Upper lobe of left lung (tissue), 6 donors: ENCODE measurements at regions not wholly inside any gene's neighbourhood (a gene's known extent, or its start where the extent isn't known, plus 50 kb on each side); places are given as distances from the start of the nearest gene placed in this dataset.

Source experiments
- ATAC-seq, 2 donors: fragments of 200-7000 bp; cut with Tn5 transposase; one replicate each; pipeline ENCODE4 v1.9.1; 2022; ENCODE audit warnings: mild to moderate bottlenecking in 2 of 2, moderate library complexity in 2 of 2; ENCODE audit not compliant: low FRiP score in 2 of 2
- DNase-seq, 2 donors: peaks; one replicate each; pipeline ENCODE4 v3.0.0-alpha.2; 2019 to 2020
- H3K27ac ChIP-seq, 4 donors: fragments of 200-600 bp; sonication (generic); one replicate each; pipeline ENCODE4 v1.5.1; 2016 to 2019
- H3K27me3 ChIP-seq, 4 donors: fragments of 200-600 bp; sonication (generic); one replicate each; pipeline ENCODE4 v1.5.1; 2017 to 2019
- H3K36me3 ChIP-seq, 4 donors: fragments of 200-600 bp; sonication (generic); one replicate each; pipeline ENCODE4 v1.5.1; 2016 to 2019
- H3K4me1 ChIP-seq, 4 donors: fragments of 200-600 bp; sonication (generic); one replicate each; pipeline ENCODE4 v1.5.1; 2018 to 2019
- H3K4me3 ChIP-seq, 4 donors: fragments of 200-600 bp; sonication (generic); one replicate each; pipeline ENCODE4 v1.5.1; 2017 to 2019; ENCODE audit warnings: mild to moderate bottlenecking in 2 of 4, moderate library complexity in 1 of 4
- H3K9me3 ChIP-seq, 4 donors: fragments of 200-600 bp; sonication (generic); one replicate each; pipeline ENCODE4 v1.5.1; 2018 to 2019
- EP300 ChIP-seq, 4 donors: sonication (generic); formaldehyde crosslinking; IDR thresholded peaks; one replicate each; pipeline ENCODE4 v1.5.1; 2017; ENCODE audit warnings: antibody characterized with exemption in 4 of 4, control low read depth in 2 of 4
- POLR2A ChIP-seq, 4 donors: fragments of 450-650 bp; IDR thresholded peaks; one replicate each; pipeline ENCODE4 v1.5.1; 2016 to 2017; ENCODE audit warnings: antibody characterized with exemption in 4 of 4, mild to moderate bottlenecking in 2 of 4
- POLR2AphosphoS5 ChIP-seq, 2 donors: sonication (generic); formaldehyde crosslinking; IDR thresholded peaks; one replicate each; pipeline ENCODE4 v1.5.1; 2017; ENCODE audit warnings: antibody characterized with exemption in 2 of 2
- WGBS, 2 donors: methylation state at CpG; one replicate each; pipeline ENCODE4 v1.1.5; 2017 to 2018; 5-methylcytosine and 5-hydroxymethylcytosine counted together
- TF ChIP-seq, protein P1 (sequence below), 6 experiments: fragments of 450-650 bp in 4 of 6; fragments of 200-600 bp in 2 of 6; sonication (generic) in 2 of 6; IDR thresholded peaks; one replicate each; pipeline ENCODE4 v1.5.1; 2016 to 2019; ENCODE audit warnings: antibody characterized with exemption in 6 of 6
- donor health status: DM: no; HTN: no; CAD: no; lungs with moderate emphysema.
- donor health status: DM: no; HTN: yes; CAD: no; lungs with severe emphysema.

- no peak overlapping the region for H3K27ac ChIP-seq
- no peaks in the 10 kb centered on the region for H3K9me3 ChIP-seq
- ATAC-seq (no peak), DNase-seq (no peak)
- no peaks in the 10 kb centered on the region for H3K4me1 ChIP-seq
- 64 to 77% methylated on average over 3 of the region's 3 CpGs for WGBS, 2 donors
- H3K36me3 ChIP-seq = no peaks in the 10 kb centered on the region
- H3K27me3 ChIP-seq = no peaks in the 10 kb centered on the region
- H3K4me3 ChIP-seq = no peak overlapping the region
- no peak for TF ChIP-seq EP300 (IDR thresholded peaks at IDR 0.05)
- no peak for TF ChIP-seq POLR2A (IDR thresholded peaks at IDR 0.05)
- TF ChIP-seq, protein P1, sequence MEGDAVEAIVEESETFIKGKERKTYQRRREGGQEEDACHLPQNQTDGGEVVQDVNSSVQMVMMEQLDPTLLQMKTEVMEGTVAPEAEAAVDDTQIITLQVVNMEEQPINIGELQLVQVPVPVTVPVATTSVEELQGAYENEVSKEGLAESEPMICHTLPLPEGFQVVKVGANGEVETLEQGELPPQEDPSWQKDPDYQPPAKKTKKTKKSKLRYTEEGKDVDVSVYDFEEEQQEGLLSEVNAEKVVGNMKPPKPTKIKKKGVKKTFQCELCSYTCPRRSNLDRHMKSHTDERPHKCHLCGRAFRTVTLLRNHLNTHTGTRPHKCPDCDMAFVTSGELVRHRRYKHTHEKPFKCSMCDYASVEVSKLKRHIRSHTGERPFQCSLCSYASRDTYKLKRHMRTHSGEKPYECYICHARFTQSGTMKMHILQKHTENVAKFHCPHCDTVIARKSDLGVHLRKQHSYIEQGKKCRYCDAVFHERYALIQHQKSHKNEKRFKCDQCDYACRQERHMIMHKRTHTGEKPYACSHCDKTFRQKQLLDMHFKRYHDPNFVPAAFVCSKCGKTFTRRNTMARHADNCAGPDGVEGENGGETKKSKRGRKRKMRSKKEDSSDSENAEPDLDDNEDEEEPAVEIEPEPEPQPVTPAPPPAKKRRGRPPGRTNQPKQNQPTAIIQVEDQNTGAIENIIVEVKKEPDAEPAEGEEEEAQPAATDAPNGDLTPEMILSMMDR (IDR thresholded peaks at IDR 0.05) = no peak
- no peak for TF ChIP-seq POLR2AphosphoS5 (IDR thresholded peaks at IDR 0.05)
These were observed 219.4 kb upstream of the CCDC150 start for GRCh38 chr2:196420143-196420542.

- Histone ChIP-seq H3K36me3 (no peaks in the 10 kb centered on the region), H3K27ac (no peak overlapping the region), H3K4me1 (no peaks in the 10 kb centered on the region), H3K9me3 (no peaks in the 10 kb centered on the region), H3K4me3 (no peak overlapping the region), H3K27me3 (no peaks in the 10 kb centered on the region)
- no peak for ATAC-seq
- TF ChIP-seq POLR2A (IDR thresholded peaks at IDR 0.05) (no peak), POLR2AphosphoS5 (IDR thresholded peaks at IDR 0.05) (no peak), EP300 (IDR thresholded peaks at IDR 0.05) (no peak)
- TF ChIP-seq, protein P1 (IDR thresholded peaks at IDR 0.05) = no peak
- 92 to 94% methylated on average over 3 of the region's 3 CpGs for WGBS, 2 donors
- DNase-seq = no peak
These were observed 217.6 kb upstream of the CCDC150 start for GRCh38 chr2:196421880-196422279.

GRCh38 chr2:196422361-196422760, 217.2 kb upstream of the CCDC150 start:
- H3K27ac ChIP-seq = no peak overlapping the region
- H3K36me3 ChIP-seq = no peaks in the 10 kb centered on the region
- no peaks in the 10 kb centered on the region for H3K27me3 ChIP-seq
- TF ChIP-seq, protein P1 (IDR thresholded peaks at IDR 0.05) = no peak
- TF ChIP-seq POLR2A (IDR thresholded peaks at IDR 0.05) (no peak), POLR2AphosphoS5 (IDR thresholded peaks at IDR 0.05) (no peak), EP300 (IDR thresholded peaks at IDR 0.05) (no peak)
- WGBS, 2 donors = 84 to 88% methylated on average over 2 of the region's 2 CpGs
- H3K4me3 ChIP-seq = no peak overlapping the region
- ATAC-seq (no peak), DNase-seq (no peak)
- H3K4me1 ChIP-seq = peaks cover 0 to under 1% (median 0%) of the 10 kb centered on the region in 4 donors
- no peaks in the 10 kb centered on the region for H3K9me3 ChIP-seq

GRCh38 chr2:196426122-196426521, 213.4 kb upstream of the CCDC150 start:
- no peaks in the 10 kb centered on the region for H3K27me3 ChIP-seq
- DNase-seq = no peak
- ATAC-seq = no peak

More at GRCh38 chr2:196426122-196426521, 213.4 kb upstream of the CCDC150 start:
- H3K4me1 ChIP-seq = peaks cover 0 to 9% (median 0%) of the 10 kb centered on the region in 4 donors
- TF ChIP-seq EP300 (IDR thresholded peaks at IDR 0.05) (no peak), POLR2A (IDR thresholded peaks at IDR 0.05) (no peak), POLR2AphosphoS5 (IDR thresholded peaks at IDR 0.05) (no peak)
- TF ChIP-seq, protein P1 (IDR thresholded peaks at IDR 0.05) = no peak
- no peak overlapping the region for H3K27ac ChIP-seq
- H3K9me3 ChIP-seq = no peaks in the 10 kb centered on the region
- H3K36me3 ChIP-seq = no peaks in the 10 kb centered on the region
- H3K4me3 ChIP-seq = no peak overlapping the region
- WGBS, 2 donors = 82 to 93% methylated on average over 1 of the region's 1 CpG
